H9 (cell line): ENCODE measurements at regions not wholly inside any gene's neighbourhood (a gene's known extent, or its start where the extent isn't known, plus 50 kb on each side); places are given as distances from the start of the nearest gene placed in this dataset.

Experiments used
- DNase-seq: peaks from one replicate; pipeline ENCODE4 v3.0.0-alpha.2; 2017
- H2AFZ ChIP-seq: one replicate; pipeline ENCODE4 v1.6.1; 2013; ENCODE audit warnings: mild to moderate bottlenecking, low read length, control low read depth, moderate library complexity
- H2AK5ac ChIP-seq: 2 replicates; pipeline ENCODE4 v1.6.1; 2013; ENCODE audit warnings: low read length, control low read depth, mixed read lengths; ENCODE audit not compliant: insufficient read length
- H2BK120ac ChIP-seq: one replicate; pipeline ENCODE4 v1.6.1; 2013; ENCODE audit warnings: low read depth, mild to moderate bottlenecking, low read length, control low read depth, inconsistent platforms; ENCODE audit not compliant: poor library complexity, severe bottlenecking
- H2BK12ac ChIP-seq: 2 replicates; pipeline ENCODE4 v1.6.1; 2013; ENCODE audit warnings: low read length, control low read depth, mixed read lengths, low read depth; ENCODE audit not compliant: insufficient read length
- H2BK15ac ChIP-seq: 2 replicates; pipeline ENCODE4 v1.6.1; 2013; ENCODE audit warnings: low read depth, low read length, control low read depth
- H2BK20ac ChIP-seq: one replicate; pipeline ENCODE4 v1.6.1; 2013; ENCODE audit warnings: low read depth, mild to moderate bottlenecking, low read length, control low read depth, inconsistent platforms; ENCODE audit not compliant: poor library complexity, severe bottlenecking
- H2BK5ac ChIP-seq: 2 replicates; pipeline ENCODE4 v1.6.1; 2013; ENCODE audit warnings: low read length, control low read depth, mixed read lengths; ENCODE audit not compliant: insufficient read length
- H3K14ac ChIP-seq: 2 replicates; pipeline ENCODE4 v1.6.1; 2013; ENCODE audit warnings: low read length, control low read depth; ENCODE audit not compliant: insufficient read depth
- H3K18ac ChIP-seq: 2 replicates; pipeline ENCODE4 v1.6.1; 2013; ENCODE audit warnings: low read depth, mild to moderate bottlenecking, mixed read lengths, low read length, control low read depth; ENCODE audit not compliant: insufficient read length
- H3K23ac ChIP-seq: 2 replicates; pipeline ENCODE4 v1.6.1; 2013; ENCODE audit warnings: low read length, control low read depth, mixed read lengths, low read depth; ENCODE audit not compliant: insufficient read length
- H3K23me2 ChIP-seq: 2 replicates; pipeline ENCODE4 v1.6.1; 2013; ENCODE audit warnings: low read depth, mild to moderate bottlenecking, mixed read lengths, low read length, control low read depth; ENCODE audit not compliant: insufficient read length, poor library complexity, severe bottlenecking
- H3K27ac ChIP-seq: 2 replicates; pipeline ENCODE4 v1.5.1; 2013; ENCODE audit warnings: low read length, control low read depth, mixed read lengths, low read depth; ENCODE audit not compliant: insufficient read length
- H3K27me3 ChIP-seq: 2 replicates; pipeline ENCODE4 v1.6.1; 2013; ENCODE audit warnings: low read length, control low read depth, inconsistent platforms; ENCODE audit not compliant: insufficient read depth
- H3K4ac ChIP-seq: 2 replicates; pipeline ENCODE4 v1.6.1; 2013; ENCODE audit warnings: low read depth, mild to moderate bottlenecking, control low read depth, inconsistent platforms, low read length, moderate library complexity
- H3K4me1 ChIP-seq: 2 replicates; pipeline ENCODE4 v1.6.1; 2013; ENCODE audit warnings: low read length, control low read depth, inconsistent platforms; ENCODE audit not compliant: insufficient read depth
- H3K4me2 ChIP-seq: 2 replicates; pipeline ENCODE4 v1.6.1; 2013; ENCODE audit warnings: low read length, control low read depth, mixed read lengths; ENCODE audit not compliant: insufficient read length, insufficient read depth
- H3K56ac ChIP-seq: 2 replicates; pipeline ENCODE4 v1.6.1; 2013; ENCODE audit warnings: low read depth, mild to moderate bottlenecking, mixed read lengths, low read length, control low read depth; ENCODE audit not compliant: insufficient read length
- H3K79me1 ChIP-seq: 2 replicates; pipeline ENCODE4 v1.6.1; 2013; ENCODE audit warnings: low read depth, mild to moderate bottlenecking, moderate library complexity, low read length, control low read depth, inconsistent platforms; ENCODE audit not compliant: insufficient read depth, poor library complexity, severe bottlenecking
- H3K79me2 ChIP-seq: 2 replicates; pipeline ENCODE4 v1.6.1; 2013; ENCODE audit warnings: low read length, control low read depth, inconsistent platforms; ENCODE audit not compliant: insufficient read depth
- H3K9ac ChIP-seq: 2 replicates; pipeline ENCODE4 v1.6.1; 2013; ENCODE audit warnings: low read length, control low read depth, mixed read lengths; ENCODE audit not compliant: insufficient read length; ENCODE audit errors: extremely low read depth
- H3K9me3 ChIP-seq: one replicate; pipeline ENCODE4 v1.6.1; 2013; ENCODE audit warnings: low read depth, low read length, inconsistent platforms; ENCODE audit not compliant: control insufficient read depth
- H3T11ph ChIP-seq: one replicate; pipeline ENCODE4 v1.6.1; 2013; ENCODE audit warnings: mild to moderate bottlenecking, low read length, control low read depth, inconsistent platforms
- H4K20me1 ChIP-seq: one replicate; pipeline ENCODE4 v1.6.1; 2013; ENCODE audit not compliant: control insufficient read depth, insufficient read length, insufficient read depth
- H4K5ac ChIP-seq: 2 replicates; pipeline ENCODE4 v1.6.1; 2013; ENCODE audit warnings: low read depth, mild to moderate bottlenecking, mixed read lengths, low read length, control low read depth; ENCODE audit not compliant: insufficient read length
- H4K8ac ChIP-seq: replicated peaks from 2 replicates; pipeline ENCODE4 v1.6.1; 2013; ENCODE audit warnings: low read length, control low read depth, mixed read lengths, low read depth; ENCODE audit not compliant: insufficient read length
- H4K91ac ChIP-seq: 2 replicates; pipeline ENCODE4 v1.6.1; 2013; ENCODE audit warnings: low read depth, mild to moderate bottlenecking, moderate library complexity, mixed read lengths, low read length, control low read depth; ENCODE audit not compliant: insufficient read length
- H3K27ac Mint-ChIP-seq, 3 experiments: 2 replicates in 2 of 3; 3 replicates in 1 of 3; pipeline ENCODE4 v1.8.0; 2020 to 2021; ENCODE audit warnings: mixed read lengths in 3 of 3, mild to moderate bottlenecking in 1 of 3, moderate library complexity in 1 of 3
- H3K27me3 Mint-ChIP-seq: 2 replicates; pipeline ENCODE4 v1.8.0; 2021; ENCODE audit warnings: low read depth, mild to moderate bottlenecking, moderate library complexity, mixed read lengths
- H3K36me3 Mint-ChIP-seq, 3 experiments: 2 replicates in 2 of 3; 3 replicates in 1 of 3; pipeline ENCODE4 v1.8.0; 2020 to 2021; ENCODE audit warnings: low read depth in 3 of 3, mixed read lengths in 3 of 3; ENCODE audit not compliant: insufficient read depth in 1 of 3
- H3K4me1 Mint-ChIP-seq, 2 experiments: 2 replicates each; pipeline ENCODE4 v1.8.0; 2020; ENCODE audit warnings: mixed read lengths in 2 of 2
- H3K4me3 Mint-ChIP-seq, 2 experiments: 2 replicates in 1 of 2; 3 replicates in 1 of 2; pipeline ENCODE4 v1.8.0; 2020 to 2021; ENCODE audit warnings: mild to moderate bottlenecking in 2 of 2, mixed read lengths in 2 of 2, moderate library complexity in 1 of 2
- H3K9me3 Mint-ChIP-seq, 2 experiments: 2 replicates in 1 of 2; 3 replicates in 1 of 2; pipeline ENCODE4 v1.8.0; 2020; ENCODE audit warnings: mild to moderate bottlenecking in 2 of 2, mixed read lengths in 2 of 2, moderate library complexity in 1 of 2
- CTCF ChIP-seq: fragments of 200-600 bp; sonication (generic); conservative IDR thresholded peaks from 3 replicates; pipeline ENCODE4 v1.8.0; 2021; ENCODE audit warnings: antibody characterized with exemption, mild to moderate bottlenecking
- WGBS: extraction: QIAGEN DNeasy Blood & Tissue Kit; methylation state at CpG from one replicate; pipeline ENCODE4 v1.1.7; 2013; ENCODE audit warnings: missing lambda C conversion rate, low lambda C conversion rate, mixed read lengths; ENCODE audit not compliant: insufficient read length; ENCODE audit errors: extremely low coverage; 5-methylcytosine and 5-hydroxymethylcytosine counted together

- H3T11ph ChIP-seq, result no peak overlapping the region
- no peak overlapping the region for H3K4ac ChIP-seq
- peaks cover 0 to 4% (median 0%) of the 10 kb centered on the region in 3 experiments; a peak in 1 of 7 replicates for H3K36me3 Mint-ChIP-seq
- no peak for DNase-seq
- no peaks in the 10 kb centered on the region for H3K27me3 ChIP-seq
- H3K18ac ChIP-seq, result no peak overlapping the region
- no peaks in the 10 kb centered on the region for H3K9me3 ChIP-seq
- no peak overlapping the region for H3K14ac ChIP-seq
- H2BK5ac ChIP-seq, result no peak overlapping the region
- H3K9ac ChIP-seq, result no peak overlapping the region
- no peak overlapping the region for H2BK20ac ChIP-seq
- no peak overlapping the region for H2AK5ac ChIP-seq
- no peak overlapping the region for H3K4me3 Mint-ChIP-seq
- H3K79me1 ChIP-seq, result no peaks in the 10 kb centered on the region
- H3K4me1 ChIP-seq, result no peaks in the 10 kb centered on the region
- H2AFZ ChIP-seq, result no peak overlapping the region
- no peak overlapping the region for H2BK120ac ChIP-seq
- H4K91ac ChIP-seq, result no peak overlapping the region
- no peak overlapping the region for H3K27ac ChIP-seq
- H3K4me1 Mint-ChIP-seq, result no peaks in the 10 kb centered on the region
- no peaks in the 10 kb centered on the region for H4K20me1 ChIP-seq
- no peak for TF ChIP-seq CTCF
- H3K4me2 ChIP-seq, result no peak overlapping the region
- H3K79me2 ChIP-seq, result no peaks in the 10 kb centered on the region
- no peaks in the 10 kb centered on the region for H3K23me2 ChIP-seq
- no peaks in the 10 kb centered on the region for H3K9me3 Mint-ChIP-seq
- no peaks in the 10 kb centered on the region for H3K27me3 Mint-ChIP-seq
- H2BK15ac ChIP-seq, result no peak overlapping the region
- H4K8ac ChIP-seq, result no peak overlapping the region
- no peak overlapping the region for H3K27ac Mint-ChIP-seq
- H2BK12ac ChIP-seq, result no peak overlapping the region
- no CpG with 5 or more reads among the region's 4 CpGs for WGBS
- H3K56ac ChIP-seq, result no peak overlapping the region
- no peak overlapping the region for H3K23ac ChIP-seq
- H4K5ac ChIP-seq, result no peak overlapping the region
These were observed 445.1 kb upstream of the JAG1 start for GRCh38 chr20:11118802-11119380.
